ENCODE measurements at regions not wholly inside any gene's neighbourhood (a gene's known extent, or its start where the extent isn't known, plus 50 kb on each side); places are given as distances from the start of the nearest gene placed in this dataset.

DNA sequence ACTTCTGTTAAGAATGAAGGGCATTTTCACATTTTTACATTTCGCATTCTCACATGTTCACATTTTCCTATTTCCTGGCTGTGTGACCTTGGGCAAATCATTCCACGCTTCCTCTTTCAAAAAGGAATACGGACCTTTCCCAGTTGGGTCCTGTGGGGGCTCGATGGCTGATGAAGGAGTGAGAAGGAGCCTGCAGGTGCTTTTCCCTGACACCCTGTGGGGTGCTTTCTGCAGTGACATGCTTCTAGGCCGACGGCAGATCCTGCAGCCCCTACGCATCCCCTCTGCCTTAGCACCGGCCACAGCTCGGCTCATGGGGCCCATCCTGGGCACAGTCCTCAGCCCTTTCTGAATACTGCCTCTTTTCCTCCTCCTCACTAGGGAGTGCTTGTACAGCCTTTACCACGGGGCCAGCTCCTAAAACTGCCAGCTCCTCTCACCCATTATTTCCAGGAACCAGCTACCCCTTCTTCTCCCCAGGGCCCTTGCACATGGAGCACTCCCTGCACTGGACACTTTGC, 91.0 kb downstream of the FOXL1 start:
- no peak for DNase-seq (ENCODE audit: low spot score in 2 of 2)
- no peaks in the 10 kb centered on the region for H3K4me1 ChIP-seq
- H3K36me3 ChIP-seq (replicated peaks) = no peaks in the 10 kb centered on the region
- no peaks in the 10 kb centered on the region for H3K9me3 ChIP-seq
- no peak overlapping the region for H3K4me3 ChIP-seq
- in situ Hi-C loops (cut with MboI; ENCODE audit: low sequenced_read_pairs) = no loop called here
- H3K27me3 ChIP-seq (ENCODE audit: low read depth) = no peaks in the 10 kb centered on the region

GRCh38 chr16:86669937-86670749, 91.8 kb downstream of the FOXL1 start:
- in situ Hi-C loops (cut with MboI; ENCODE audit: low sequenced_read_pairs) = no loop called here
- Histone ChIP-seq H3K9me3 (no peaks in the 10 kb centered on the region), H3K4me1 (no peaks in the 10 kb centered on the region), H3K4me3 (no peak overlapping the region), H3K27me3 (ENCODE audit: low read depth) (no peaks in the 10 kb centered on the region), H3K36me3 (replicated peaks) (no peaks in the 10 kb centered on the region)
- no peak for DNase-seq (ENCODE audit: low spot score in 2 of 2)

DNA sequence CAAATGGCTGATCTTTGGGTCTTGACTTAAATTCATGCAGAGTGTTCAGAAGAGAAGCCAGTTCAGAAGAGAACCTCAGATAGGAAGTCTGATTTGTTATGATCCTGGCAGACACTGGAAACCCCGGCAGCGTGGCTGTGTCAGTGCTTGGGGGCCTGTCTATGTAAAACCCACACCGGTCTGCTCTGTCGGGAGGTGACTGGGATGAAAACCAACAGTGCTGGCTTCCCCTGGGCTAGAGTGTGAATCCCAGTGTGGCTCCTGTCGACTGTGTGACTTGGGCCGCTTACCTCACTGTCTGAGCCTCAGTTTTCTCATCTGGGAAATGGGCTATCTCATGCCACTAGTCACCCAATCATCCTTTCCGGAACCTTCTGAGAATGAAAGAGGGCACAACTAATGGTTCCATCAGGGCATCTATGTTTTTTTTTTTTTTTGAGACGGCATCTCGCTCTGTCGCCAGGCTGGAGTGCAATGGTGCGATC, 92.4 kb downstream of the FOXL1 start:
- in situ Hi-C loops (cut with MboI; ENCODE audit: low sequenced_read_pairs) = no loop called here
- DNase-seq (ENCODE audit: low spot score in 2 of 2) = no peak
- Histone ChIP-seq H3K4me3 (no peak overlapping the region), H3K36me3 (replicated peaks) (no peaks in the 10 kb centered on the region), H3K9me3 (no peaks in the 10 kb centered on the region), H3K27me3 (ENCODE audit: low read depth) (no peaks in the 10 kb centered on the region), H3K4me1 (no peaks in the 10 kb centered on the region)

DNA sequence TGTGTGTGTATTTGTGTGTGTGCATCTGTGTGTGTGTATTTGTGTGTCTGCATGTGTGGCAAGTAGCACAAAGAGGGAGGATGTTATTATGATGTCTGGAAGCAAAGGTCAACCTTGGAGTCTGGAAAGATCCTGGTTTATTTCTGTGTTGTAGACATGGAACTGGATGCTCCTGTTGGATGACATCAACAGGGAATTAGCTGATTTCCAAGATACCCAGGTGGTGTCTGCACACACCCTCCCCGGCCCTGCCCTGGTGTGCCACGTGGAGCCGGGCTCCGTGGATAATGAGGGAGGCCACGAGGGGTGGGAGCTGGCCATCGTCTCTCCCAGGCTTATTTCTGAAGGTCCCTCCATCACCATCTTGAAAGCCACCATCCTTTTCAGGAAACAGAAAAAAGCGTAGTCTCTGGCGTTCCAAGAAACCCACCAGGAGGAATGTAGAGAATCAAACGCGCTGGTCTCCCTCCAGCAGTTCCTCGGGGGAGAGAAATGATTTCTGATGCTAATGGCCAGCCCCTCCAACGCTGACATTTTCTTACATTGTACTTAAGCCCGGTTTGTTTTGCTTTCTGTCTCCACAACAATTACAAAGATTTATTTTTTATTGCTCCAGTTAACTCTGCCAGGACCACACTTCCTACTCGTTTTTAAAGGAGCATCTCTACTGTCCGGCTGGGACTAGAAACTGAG, 93.3 kb downstream of the FOXL1 start:
- Histone ChIP-seq H3K36me3 (replicated peaks) (no peaks in the 10 kb centered on the region), H3K9me3 (no peaks in the 10 kb centered on the region), H3K4me3 (no peak overlapping the region), H3K4me1 (no peaks in the 10 kb centered on the region), H3K27me3 (ENCODE audit: low read depth) (no peaks in the 10 kb centered on the region)
- DNase-seq (ENCODE audit: low spot score in 2 of 2) = no peak
- in situ Hi-C loops (cut with MboI; ENCODE audit: low sequenced_read_pairs) = no loop called here

- Histone ChIP-seq H3K4me1 (no peaks in the 10 kb centered on the region), H3K27me3 (ENCODE audit: low read depth) (no peaks in the 10 kb centered on the region), H3K9me3 (no peaks in the 10 kb centered on the region), H3K36me3 (replicated peaks) (no peaks in the 10 kb centered on the region), H3K4me3 (no peak overlapping the region)
- in situ Hi-C loops (cut with MboI; ENCODE audit: low sequenced_read_pairs) = no loop called here
- no peak for DNase-seq (ENCODE audit: low spot score in 2 of 2)
These were observed 94.0 kb downstream of the FOXL1 start for GRCh38 chr16:86672179-86672863.

GRCh38 chr16:86673090-86673955, 95.0 kb downstream of the FOXL1 start:
- H3K27me3 ChIP-seq (ENCODE audit: low read depth) = no peaks in the 10 kb centered on the region
- H3K4me1 ChIP-seq = no peaks in the 10 kb centered on the region
- no peak for DNase-seq (ENCODE audit: low spot score in 2 of 2)
- in situ Hi-C loops (cut with MboI; ENCODE audit: low sequenced_read_pairs) = no loop called here
- H3K9me3 ChIP-seq = no peaks in the 10 kb centered on the region
- H3K4me3 ChIP-seq = no peak overlapping the region
- no peaks in the 10 kb centered on the region for H3K36me3 ChIP-seq (replicated peaks)

- H3K36me3 ChIP-seq (replicated peaks) = no peaks in the 10 kb centered on the region
- H3K4me3 ChIP-seq = no peak overlapping the region
- in situ Hi-C loops (cut with MboI; ENCODE audit: low sequenced_read_pairs) = no loop called here
- H3K4me1 ChIP-seq = no peaks in the 10 kb centered on the region
- no peaks in the 10 kb centered on the region for H3K27me3 ChIP-seq (ENCODE audit: low read depth)
- DNase-seq (ENCODE audit: low spot score in 2 of 2) = no peak
- no peaks in the 10 kb centered on the region for H3K9me3 ChIP-seq
These were observed 95.7 kb downstream of the FOXL1 start for GRCh38 chr16:86673956-86674453.

- in situ Hi-C loops (cut with MboI; ENCODE audit: low sequenced_read_pairs) = no loop called here
- Histone ChIP-seq H3K4me1 (no peaks in the 10 kb centered on the region), H3K4me3 (no peak overlapping the region), H3K27me3 (ENCODE audit: low read depth) (no peaks in the 10 kb centered on the region), H3K36me3 (replicated peaks) (no peaks in the 10 kb centered on the region), H3K9me3 (no peaks in the 10 kb centered on the region)
- no peak for DNase-seq (ENCODE audit: low spot score in 2 of 2)
These were observed 97.9 kb downstream of the FOXL1 start for GRCh38 chr16:86676254-86676670.

GRCh38 chr16:86679490-86679889, 101.1 kb downstream of the FOXL1 start:
- Histone ChIP-seq H3K27me3 (ENCODE audit: low read depth) (no peaks in the 10 kb centered on the region), H3K36me3 (replicated peaks) (no peaks in the 10 kb centered on the region), H3K4me3 (no peak overlapping the region), H3K9me3 (no peaks in the 10 kb centered on the region), H3K4me1 (no peaks in the 10 kb centered on the region)
- no peak for DNase-seq (ENCODE audit: low spot score in 2 of 2)
- in situ Hi-C loops (cut with MboI; ENCODE audit: low sequenced_read_pairs) = no loop called here

DNA sequence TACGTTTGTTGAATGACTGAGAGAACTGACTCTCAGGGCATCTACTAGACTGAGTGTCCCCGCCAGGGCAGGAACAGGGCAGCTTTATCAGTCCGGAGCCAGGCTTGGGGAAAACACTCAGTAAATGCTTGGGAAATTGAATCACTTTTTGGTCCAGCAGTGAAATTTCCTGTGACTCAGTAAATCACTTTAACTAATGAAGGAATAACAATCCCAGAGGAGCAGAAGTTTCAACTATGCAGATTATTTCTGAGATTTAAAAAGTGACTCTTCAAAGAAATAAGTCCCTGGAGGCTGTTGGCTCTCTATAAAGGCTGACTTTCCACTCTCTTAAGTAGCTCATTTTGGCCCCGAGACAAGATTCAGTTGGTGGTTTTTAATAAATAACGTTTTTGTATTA, 101.8 kb downstream of the FOXL1 start:
- Histone ChIP-seq H3K9me3 (no peaks in the 10 kb centered on the region), H3K36me3 (replicated peaks) (no peaks in the 10 kb centered on the region), H3K4me3 (no peak overlapping the region), H3K4me1 (no peaks in the 10 kb centered on the region), H3K27me3 (ENCODE audit: low read depth) (no peaks in the 10 kb centered on the region)
- in situ Hi-C loops (cut with MboI; ENCODE audit: low sequenced_read_pairs) = no loop called here
- DNase-seq (ENCODE audit: low spot score in 2 of 2) = no peak

- in situ Hi-C loops (cut with MboI; ENCODE audit: low sequenced_read_pairs) = no loop called here
- H3K36me3 ChIP-seq (replicated peaks) = no peaks in the 10 kb centered on the region
- no peaks in the 10 kb centered on the region for H3K27me3 ChIP-seq (ENCODE audit: low read depth)
- H3K4me1 ChIP-seq = no peaks in the 10 kb centered on the region
- H3K4me3 ChIP-seq = no peak overlapping the region
- no peak for DNase-seq (ENCODE audit: low spot score in 2 of 2)
- H3K9me3 ChIP-seq = no peaks in the 10 kb centered on the region
These were observed 102.3 kb downstream of the FOXL1 start for GRCh38 chr16:86680661-86681030.

- Histone ChIP-seq H3K27me3 (ENCODE audit: low read depth) (no peaks in the 10 kb centered on the region), H3K4me1 (no peaks in the 10 kb centered on the region), H3K4me3 (no peak overlapping the region), H3K36me3 (replicated peaks) (no peaks in the 10 kb centered on the region), H3K9me3 (no peaks in the 10 kb centered on the region)
- no peak for DNase-seq (ENCODE audit: low spot score in 2 of 2)
- in situ Hi-C loops (cut with MboI; ENCODE audit: low sequenced_read_pairs) = no loop called here
These were observed 102.8 kb downstream of the FOXL1 start for GRCh38 chr16:86681031-86681756.

DNA sequence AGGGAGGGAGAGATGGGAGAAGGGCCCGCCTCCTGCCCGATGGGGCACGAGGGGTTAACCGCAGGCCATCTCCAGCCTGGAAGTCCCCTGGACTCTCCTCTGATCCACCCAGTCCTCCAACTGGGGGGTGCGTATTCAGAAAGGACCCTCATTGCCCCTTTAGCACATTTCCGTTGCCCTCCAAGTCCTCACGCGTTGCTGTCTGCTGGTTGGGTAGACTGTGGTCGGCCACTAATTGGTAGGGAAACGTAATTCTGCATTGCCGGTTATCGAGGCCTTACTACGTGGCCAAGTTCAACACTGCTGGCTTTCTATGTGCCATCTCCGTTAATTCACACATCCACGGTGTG, 103.4 kb downstream of the FOXL1 start:
- no peaks in the 10 kb centered on the region for H3K27me3 ChIP-seq (ENCODE audit: low read depth)

More for the DNA sequence above, 103.4 kb downstream of the FOXL1 start:
- in situ Hi-C loops (cut with MboI; ENCODE audit: low sequenced_read_pairs) = no loop called here
- no peaks in the 10 kb centered on the region for H3K36me3 ChIP-seq (replicated peaks)
- H3K4me3 ChIP-seq = no peak overlapping the region
- no peak for DNase-seq (ENCODE audit: low spot score in 2 of 2)
- H3K9me3 ChIP-seq = no peaks in the 10 kb centered on the region
- H3K4me1 ChIP-seq = no peaks in the 10 kb centered on the region
